AG04449 (cell line): ENCODE measurements at regions not wholly inside any gene's neighbourhood (a gene's known extent, or its start where the extent isn't known, plus 50 kb on each side); places are given as distances from the start of the nearest gene placed in this dataset.

Source experiments
- CTCF ChIA-PET: fragments of 350-600 bp; formaldehyde crosslinking; extraction: SDS; loops from one replicate; lab custom pipeline; 2021; ENCODE audit warnings: antibody characterized with exemption; lab: Yijun Ruan, JAX
- POLR2A ChIA-PET: fragments of 400-600, 350-600 bp; formaldehyde crosslinking; extraction: SDS; loops from one replicate; lab custom pipeline; 2020; ENCODE audit warnings: antibody characterized with exemption, inconsistent platforms; lab: Yijun Ruan, JAX
- DNase-seq: peaks from one replicate; pipeline ENCODE4 v3.0.0-alpha.2; 2010; ENCODE audit warnings: low read depth, low spot score
- H3K4me3 ChIP-seq: 2 replicates; pipeline ENCODE4 v1.5.1; 2011; ENCODE audit warnings: low read depth, mild to moderate bottlenecking, control low read depth, low read length
- CTCF ChIP-seq: IDR thresholded peaks from one replicate; pipeline ENCODE4 v1.5.1; 2011; ENCODE audit warnings: mild to moderate bottlenecking, moderate library complexity, low read length, control low read depth, inconsistent platforms; ENCODE audit not compliant: insufficient read depth; ENCODE audit errors: missing control alignments

- DNase-seq, result no peak
- TF ChIP-seq CTCF, result no peak
- ChIA-PET POLR2A (no interaction called here), CTCF (no interaction called here)
- H3K4me3 ChIP-seq, result no peak overlapping the region
Observed at GRCh38 chr22:34135749-34136148, 215.5 kb upstream of the LARGE1 start.

- ChIA-PET POLR2A (no interaction called here), CTCF (no interaction called here)
- no peak for TF ChIP-seq CTCF
- no peak for DNase-seq
- H3K4me3 ChIP-seq, result no peak overlapping the region
Observed at GRCh38 chr22:34150023-34150422, 229.7 kb upstream of the LARGE1 start.

GRCh38 chr22:34159491-34159890, 239.2 kb upstream of the LARGE1 start:
- CTCF ChIA-PET, result no interaction called here
- DNase-seq, result no peak
- TF ChIP-seq CTCF, result no peak
- no peak overlapping the region for H3K4me3 ChIP-seq
- POLR2A ChIA-PET, result no interaction called here

- ChIA-PET CTCF (no interaction called here), POLR2A (no interaction called here)
- no peak overlapping the region for H3K4me3 ChIP-seq
- no peak for DNase-seq
- no peak for TF ChIP-seq CTCF
Observed at GRCh38 chr22:34160141-34160783, 240.0 kb upstream of the LARGE1 start.

GRCh38 chr22:34161431-34162123, 241.3 kb upstream of the LARGE1 start:
- H3K4me3 ChIP-seq, result no peak overlapping the region
- ChIA-PET CTCF (no interaction called here), POLR2A (no interaction called here)
- DNase-seq, result no peak
- no peak for TF ChIP-seq CTCF

GRCh38 chr22:34198976-34199375, 278.7 kb upstream of the LARGE1 start:
- no peak overlapping the region for H3K4me3 ChIP-seq
- no peak for TF ChIP-seq CTCF
- POLR2A ChIA-PET, result no interaction called here
- no peak for DNase-seq
- CTCF ChIA-PET, result no interaction called here
